Dedifferentiated amniotic fluid mesenchymal stem cell (primary cell): ENCODE measurements at regions not wholly inside any gene's neighbourhood (a gene's known extent, or its start where the extent isn't known, plus 50 kb on each side); places are given as distances from the start of the nearest gene placed in this dataset.

ENCODE experiments used
- DNase-seq: peaks from one replicate; pipeline ENCODE4 v3.0.0-alpha.2; 2016; ENCODE audit errors: extremely low spot score

GRCh38 chr2:6203291-6203959 is 511.2 kb downstream of the SOX11 start:
- no peak for DNase-seq

GRCh38 chr2:6206882-6207281 is 514.7 kb downstream of the SOX11 start:
- DNase-seq = no peak

GRCh38 chr2:6211236-6211635 is 519.1 kb downstream of the SOX11 start:
- no peak for DNase-seq

- DNase-seq = no peak
Measured at GRCh38 chr2:6212491-6212890, 520.3 kb downstream of the SOX11 start.

GRCh38 chr2:6213056-6213780 is 521.0 kb downstream of the SOX11 start:
- DNase-seq = no peak

GRCh38 chr2:6214471-6214870 is 522.3 kb downstream of the SOX11 start:
- DNase-seq = no peak

GRCh38 chr2:6215053-6215452 is 522.9 kb downstream of the SOX11 start:
- DNase-seq = no peak

GRCh38 chr2:6216234-6216633 is 524.0 kb downstream of the SOX11 start:
- DNase-seq = no peak

GRCh38 chr2:6218926-6219325 is 526.7 kb downstream of the SOX11 start:
- DNase-seq = no peak

GRCh38 chr2:6219906-6220305 is 527.7 kb downstream of the SOX11 start:
- no peak for DNase-seq

GRCh38 chr2:6222296-6222695 is 530.1 kb downstream of the SOX11 start:
- DNase-seq = no peak

GRCh38 chr2:6224267-6224666 is 532.1 kb downstream of the SOX11 start:
- no peak for DNase-seq

- no peak for DNase-seq
Measured at GRCh38 chr2:6228251-6228650, 536.1 kb downstream of the SOX11 start.

GRCh38 chr2:6231166-6231565 is 539.0 kb downstream of the SOX11 start:
- no peak for DNase-seq

GRCh38 chr2:6233993-6234392 is 541.8 kb downstream of the SOX11 start:
- DNase-seq = no peak

GRCh38 chr2:6234702-6235101 is 542.5 kb downstream of the SOX11 start:
- no peak for DNase-seq

- no peak for DNase-seq
Measured at GRCh38 chr2:6236317-6236716, 544.1 kb downstream of the SOX11 start.

GRCh38 chr2:6237039-6237660 is 545.0 kb downstream of the SOX11 start:
- DNase-seq = no peak

GRCh38 chr2:6249557-6249956 is 557.4 kb downstream of the SOX11 start:
- no peak for DNase-seq

- no peak for DNase-seq
Measured at GRCh38 chr2:6254441-6254840, 562.3 kb downstream of the SOX11 start.

- no peak for DNase-seq
Measured at GRCh38 chr2:6264198-6264597, 572.0 kb downstream of the SOX11 start.

- DNase-seq = no peak
Measured at GRCh38 chr2:6281524-6281923, 584.2 kb downstream of the CMPK2 start.

- DNase-seq = no peak
Measured at GRCh38 chr2:6283259-6283658, 582.4 kb downstream of the CMPK2 start.
